ENCODE measurements at regions not wholly inside any gene's neighbourhood (a gene's known extent, or its start where the extent isn't known, plus 50 kb on each side); places are given as distances from the start of the nearest gene placed in this dataset.

DNA sequence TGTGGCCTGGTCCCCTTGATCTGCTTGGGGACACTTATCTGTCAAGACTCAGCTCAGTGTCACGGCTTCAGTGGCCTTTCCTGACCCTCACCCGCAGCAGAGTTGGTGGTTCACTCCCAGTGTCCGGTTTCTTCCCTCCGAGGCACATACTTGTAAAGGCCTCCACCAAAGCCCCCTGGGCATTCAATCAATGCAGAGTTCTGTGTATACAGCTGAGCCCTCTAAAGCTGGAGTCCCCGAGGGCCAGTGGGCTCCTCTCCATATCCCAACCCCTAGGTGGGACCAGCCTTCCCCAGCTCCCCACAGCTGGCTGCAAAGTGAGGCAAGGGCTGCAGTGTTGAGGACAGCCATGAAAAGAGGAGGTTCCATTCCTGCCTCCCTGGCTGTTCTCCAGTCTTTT is 70.9 kb upstream of the RGMA start:
- DNase-seq (ENCODE audit: low spot score), result no peak

DNA sequence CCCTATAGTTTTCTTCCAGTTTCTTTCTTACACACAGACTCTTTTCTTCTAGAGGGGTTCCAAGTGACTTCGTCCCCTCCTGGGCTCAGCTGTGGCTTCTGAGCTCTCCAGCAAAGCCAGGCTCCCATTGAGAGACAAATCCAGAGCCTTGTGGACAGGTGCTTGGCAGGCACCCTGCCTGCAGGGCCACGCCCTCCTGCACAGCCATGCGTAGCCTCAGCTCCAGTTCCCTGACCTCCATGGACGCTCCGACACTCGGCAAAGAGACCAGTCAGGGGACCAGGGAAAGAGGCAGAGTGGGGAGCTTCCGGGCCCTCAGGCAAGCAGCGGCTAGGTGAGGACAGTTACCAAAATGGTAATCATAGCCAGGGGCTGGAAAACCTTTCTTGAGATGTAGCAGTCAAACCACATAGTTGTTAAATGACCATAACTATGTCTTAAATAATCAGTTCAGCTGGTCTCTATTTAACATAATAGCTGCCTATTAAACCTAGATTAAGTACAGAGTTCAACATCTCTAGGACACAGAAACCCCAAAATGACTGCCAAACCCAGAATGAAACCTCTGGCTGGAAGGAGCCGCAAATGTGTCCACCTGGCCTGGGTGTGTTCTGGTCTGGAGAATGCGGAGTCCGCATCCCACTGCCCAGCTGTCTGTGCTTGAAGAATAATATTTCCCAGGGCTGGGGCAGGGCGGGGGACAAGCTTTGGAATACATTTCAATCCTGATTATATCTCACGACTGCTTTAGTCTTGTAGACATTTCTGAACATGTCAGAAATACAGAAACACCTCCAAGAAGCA is 69.3 kb upstream of the RGMA start:
- DNase-seq (ENCODE audit: low spot score), result no peak

DNA sequence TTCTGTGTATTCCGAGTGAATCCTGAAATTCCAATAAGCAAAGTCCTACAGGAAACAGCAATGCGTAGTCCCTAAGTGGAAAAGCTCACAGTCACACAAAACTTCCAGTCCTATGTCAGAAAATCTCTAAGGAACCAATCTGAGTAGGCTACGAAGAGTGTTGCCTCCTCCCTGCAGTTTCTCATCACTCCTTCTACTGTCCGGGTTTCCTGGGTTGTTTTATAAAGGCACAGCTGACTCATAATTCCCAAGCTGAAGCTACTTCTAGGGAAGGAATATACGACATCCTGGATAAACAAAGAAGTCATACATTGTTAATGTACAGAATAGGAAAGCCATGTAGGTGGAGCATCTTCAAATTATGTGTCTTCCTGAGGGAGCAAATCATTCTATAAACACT is 65.7 kb upstream of the RGMA start:
- DNase-seq (ENCODE audit: low spot score), result no peak

DNA sequence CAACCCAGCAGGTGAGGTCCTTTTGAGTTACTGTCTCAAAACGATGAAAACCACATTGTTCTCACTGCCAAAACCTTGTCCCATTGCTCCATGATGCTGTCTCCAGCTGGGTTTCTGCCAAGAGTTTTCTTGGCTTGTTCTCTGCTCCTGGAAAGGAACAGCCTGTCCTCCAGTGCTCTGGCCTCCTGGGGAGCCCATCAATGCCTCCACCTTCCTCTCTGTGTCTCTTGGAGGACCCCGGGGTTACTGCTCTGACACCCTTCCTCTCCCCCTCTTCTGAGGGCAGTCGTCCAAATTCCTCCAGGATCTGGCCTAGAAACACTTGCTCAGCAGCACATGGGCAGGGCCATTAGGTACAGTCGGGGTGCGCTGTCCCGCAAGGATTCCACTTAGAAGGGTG is 63.9 kb upstream of the RGMA start:
- DNase-seq (ENCODE audit: low spot score), result no peak

DNA sequence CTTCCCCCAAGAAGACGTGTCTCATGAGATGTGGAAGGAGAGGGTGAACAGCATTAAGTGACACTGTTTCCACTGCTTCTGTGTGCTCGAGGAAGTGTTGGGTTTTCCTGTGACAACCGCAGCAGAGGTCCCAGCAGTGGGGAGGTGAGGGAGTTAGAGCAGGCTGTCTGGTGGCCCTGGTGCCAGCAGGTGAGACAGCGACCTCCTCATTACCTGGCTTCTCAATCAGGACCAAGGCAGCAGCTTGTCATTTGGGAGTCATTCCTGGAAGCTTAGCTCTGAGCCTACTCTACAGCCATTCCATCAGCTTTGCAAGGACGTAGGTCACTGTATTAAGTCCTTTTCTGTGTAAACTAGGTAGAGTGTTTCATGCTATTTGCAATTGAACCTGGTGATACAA is 63.3 kb upstream of the RGMA start:
- no peak for DNase-seq (ENCODE audit: low spot score)

DNA sequence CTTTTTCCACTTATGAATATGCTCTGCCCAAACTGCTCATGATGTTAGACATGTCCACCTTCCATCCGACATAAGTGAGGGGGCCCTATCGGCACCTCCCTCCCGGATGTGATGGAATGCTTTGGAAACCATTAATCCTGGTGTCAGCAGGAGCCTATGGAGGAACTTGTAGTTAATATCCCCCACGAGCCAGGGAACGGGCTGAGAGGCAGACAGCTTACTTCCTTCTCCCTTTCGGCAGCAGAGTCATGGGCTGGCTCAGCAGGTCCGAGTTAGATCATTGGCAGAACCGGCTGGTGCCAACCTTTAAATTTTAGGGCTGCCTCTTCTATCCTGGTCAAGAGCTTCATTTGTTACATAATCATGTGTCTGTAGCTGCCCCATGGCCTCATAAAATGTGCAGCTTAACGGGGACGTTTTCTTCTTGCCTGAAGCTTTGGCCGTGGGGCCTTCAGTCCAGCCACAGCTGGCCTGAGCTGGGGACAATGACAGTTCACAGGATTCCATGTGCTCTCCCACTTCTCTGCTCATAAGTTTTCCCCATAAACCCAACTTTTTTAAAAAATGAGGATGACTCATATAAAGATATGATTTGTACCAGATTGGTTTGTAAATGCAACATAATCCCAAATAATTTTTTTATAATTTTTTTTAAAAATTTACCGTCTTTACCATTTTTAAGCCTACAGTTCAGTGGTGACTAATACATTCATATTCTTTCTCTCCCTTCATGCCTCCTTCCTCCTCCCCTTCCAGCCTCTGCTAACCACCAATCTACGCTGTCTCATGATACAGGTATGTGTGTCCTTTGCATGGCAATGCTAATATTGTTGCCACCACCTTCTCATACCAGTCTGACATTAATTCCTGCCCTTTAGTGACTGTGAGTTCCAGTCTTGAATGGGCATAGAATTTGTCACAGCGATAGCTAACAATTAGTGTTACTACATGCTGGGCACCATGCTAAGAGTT is 62.2 kb upstream of the RGMA start:
- DNase-seq (ENCODE audit: low spot score), result no peak

DNA sequence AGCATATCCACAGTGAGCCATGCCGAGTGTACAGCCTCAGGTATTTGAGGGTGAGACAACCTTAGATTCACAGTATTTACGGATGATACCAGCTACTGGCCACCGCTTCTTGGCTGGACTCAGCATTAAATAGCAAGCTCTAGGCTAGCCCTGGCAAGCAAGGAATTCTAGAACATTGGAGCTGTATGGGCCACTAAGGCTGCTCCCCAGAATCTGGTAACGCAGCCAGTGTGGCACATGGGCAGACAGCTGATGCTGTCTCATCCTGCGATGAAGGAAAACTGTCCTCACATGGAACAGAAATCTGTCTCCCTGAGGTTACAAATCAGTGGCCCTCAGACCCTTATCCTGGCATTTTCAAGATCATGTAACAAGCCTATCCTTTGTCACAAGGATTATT is 57.6 kb upstream of the RGMA start:
- no peak for DNase-seq (ENCODE audit: low spot score)

DNA sequence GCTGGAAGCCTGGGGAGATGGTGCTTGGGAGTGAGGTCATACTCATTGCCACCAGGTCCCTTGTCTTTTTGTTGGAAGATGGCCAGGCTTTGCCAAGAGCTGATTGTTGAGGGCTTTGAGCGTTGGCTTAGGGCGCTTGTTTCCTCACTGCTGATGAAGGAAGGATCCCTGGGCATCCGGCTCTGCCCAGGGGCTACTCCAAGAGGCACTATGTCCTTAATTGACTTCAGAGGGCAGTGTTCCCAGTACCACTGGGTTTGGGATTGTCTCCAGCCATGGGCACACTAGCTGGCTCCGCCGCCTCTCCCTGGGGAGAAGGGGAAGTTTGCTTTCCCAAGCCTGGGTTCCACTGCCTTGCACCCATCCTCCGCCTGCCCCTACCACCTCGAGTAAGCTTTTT is 57.2 kb upstream of the RGMA start:
- DNase-seq (ENCODE audit: low spot score), result no peak

DNA sequence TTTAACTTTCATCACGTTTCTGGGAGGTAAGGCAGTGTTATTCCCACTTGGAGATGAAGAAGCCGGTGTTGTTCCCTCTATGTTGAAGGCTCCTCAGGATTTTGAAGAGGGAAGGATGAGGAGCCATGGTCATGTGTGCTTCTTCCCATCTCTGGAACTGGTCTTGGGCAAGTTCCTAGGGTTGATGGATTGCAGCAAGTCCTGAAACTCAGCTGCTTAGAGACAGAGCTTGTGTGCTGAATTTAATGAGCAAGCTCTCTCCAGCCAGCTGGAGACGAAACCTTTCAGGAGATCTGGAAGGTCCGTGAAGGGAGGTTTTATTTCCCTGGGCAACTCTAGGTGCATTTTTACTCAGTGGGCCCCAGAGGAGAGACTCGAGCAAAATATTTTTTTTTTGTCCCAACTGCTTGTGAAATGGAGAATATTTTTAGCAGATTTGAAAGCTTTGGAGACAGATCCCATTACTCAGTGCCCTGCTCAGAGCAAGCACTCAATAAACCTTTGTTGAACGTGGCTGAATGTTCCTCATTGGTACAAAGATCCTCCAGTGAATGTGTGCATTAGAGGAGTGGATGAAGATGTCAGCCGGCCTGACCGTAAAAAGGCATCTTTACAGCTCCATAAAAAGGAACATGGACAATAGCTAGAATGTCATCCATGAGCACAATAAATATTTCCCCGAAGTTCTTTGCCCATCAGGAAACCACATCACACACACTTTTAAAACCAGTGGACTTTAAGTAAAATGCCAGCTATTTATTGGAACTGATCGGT is 55.6 kb upstream of the RGMA start:
- DNase-seq (ENCODE audit: low spot score), result no peak

DNA sequence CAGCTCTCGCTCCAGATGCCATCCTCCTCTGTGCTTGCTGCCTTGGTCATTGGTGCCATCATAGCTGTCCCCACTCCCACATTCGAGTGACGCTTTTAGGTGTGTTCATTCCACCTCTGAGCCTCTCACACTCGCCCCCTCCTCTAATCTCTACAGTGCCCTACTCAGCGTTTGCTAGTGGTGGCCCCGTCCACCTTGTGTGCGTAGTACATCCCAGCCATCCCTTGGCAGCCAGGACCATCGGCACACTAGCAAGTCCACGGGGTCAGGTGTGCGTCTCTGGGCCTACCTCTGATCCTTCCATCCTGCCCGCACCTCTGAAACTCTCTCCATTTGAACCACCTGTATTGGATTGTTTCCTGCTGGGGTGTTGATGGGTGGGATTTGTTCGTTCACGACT is 54.2 kb upstream of the RGMA start:
- DNase-seq (ENCODE audit: low spot score), result no peak

DNA sequence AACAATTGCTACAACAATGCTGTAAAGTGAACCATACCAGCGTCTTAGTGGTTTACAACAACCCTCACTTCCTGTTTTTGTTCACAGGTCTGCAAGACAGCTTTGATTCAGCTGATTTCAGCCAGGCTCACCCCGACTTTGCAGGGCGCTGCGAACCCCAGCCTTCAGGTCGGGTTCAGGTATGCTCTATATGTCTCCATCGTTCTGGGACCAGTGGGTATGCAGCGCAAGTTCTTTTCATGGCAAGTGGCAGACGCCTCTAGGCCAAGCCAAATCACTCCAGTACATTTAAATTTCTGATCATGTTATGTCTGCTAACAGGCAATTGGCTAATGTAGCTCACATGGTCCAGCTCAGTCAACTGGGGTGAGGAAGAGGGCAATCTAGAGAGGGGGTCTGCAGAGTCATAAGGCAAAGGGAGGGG is 52.4 kb upstream of the RGMA start:
- no peak for DNase-seq (ENCODE audit: low spot score)

DNA sequence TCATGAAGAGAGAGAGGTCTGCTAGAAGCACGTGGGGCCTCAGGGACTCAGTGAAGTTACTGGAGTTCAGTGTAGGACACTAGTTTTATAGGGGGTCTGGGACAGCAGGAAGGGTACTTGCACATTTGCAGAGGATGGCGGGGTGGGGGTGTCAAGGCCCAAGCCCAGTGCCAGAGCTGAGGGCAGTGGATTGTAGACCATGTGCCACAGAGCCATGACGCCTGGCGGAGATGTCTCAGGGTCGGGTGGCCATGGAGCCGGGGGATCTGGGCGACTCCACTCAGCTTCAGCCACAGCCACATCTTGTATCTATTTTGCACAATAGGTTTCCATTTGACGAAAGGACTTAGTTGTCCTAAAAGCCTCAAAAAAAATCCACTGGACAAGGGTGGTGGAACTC is 50.4 kb upstream of the RGMA start:
- DNase-seq (ENCODE audit: low spot score), result no peak

DNA sequence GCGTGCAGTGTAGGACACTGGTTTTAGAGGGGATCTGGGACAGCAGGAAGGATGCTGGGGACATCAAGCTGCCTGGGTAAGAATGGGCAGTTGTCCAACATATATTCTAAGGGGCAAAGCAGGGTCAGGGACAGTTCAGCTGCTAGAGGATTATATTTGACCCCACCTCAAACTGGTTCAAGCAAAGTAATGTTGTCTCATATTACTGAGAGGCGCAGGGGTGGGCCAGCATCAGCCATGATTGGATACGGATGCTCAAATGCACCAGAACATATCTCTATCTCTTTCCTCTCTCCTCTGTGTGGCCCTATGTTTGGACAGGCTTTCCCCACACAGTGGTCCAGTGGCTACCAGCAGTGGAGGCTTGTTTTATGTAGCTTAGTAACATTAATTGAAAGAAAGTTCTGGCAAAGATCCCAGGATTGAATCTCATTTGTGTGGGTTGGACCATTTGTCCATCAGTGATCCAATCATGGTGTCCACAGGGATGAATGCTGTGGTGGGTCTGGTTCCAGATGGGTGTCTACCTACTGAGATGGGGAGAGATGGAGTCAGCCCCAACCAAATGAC is 49.8 kb upstream of the RGMA start:
- no peak for DNase-seq (ENCODE audit: low spot score)
